ENCODE measurements at regions not wholly inside any gene's neighbourhood (a gene's known extent, or its start where the extent isn't known, plus 50 kb on each side); places are given as distances from the start of the nearest gene placed in this dataset.

DNA sequence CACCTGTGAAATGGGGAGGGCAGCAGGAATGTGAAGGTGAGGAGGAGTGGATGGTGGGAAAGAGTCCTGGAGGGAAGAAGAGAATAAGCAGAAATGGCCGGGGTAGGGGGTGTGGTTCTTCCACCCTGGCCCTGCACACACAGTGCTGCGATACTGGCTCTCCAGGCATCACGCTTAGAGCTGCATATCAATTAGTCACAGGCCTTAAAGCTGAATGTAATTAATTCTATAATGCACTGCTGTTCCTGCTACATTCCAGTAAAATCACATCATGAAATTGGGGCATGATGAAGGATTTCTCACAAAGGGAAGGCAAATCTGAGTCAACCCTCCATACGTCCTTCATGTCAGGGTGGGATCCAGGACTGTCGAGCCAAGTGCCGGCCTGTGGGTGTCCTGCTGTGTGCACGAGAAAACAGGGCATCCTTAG is 566.1 kb downstream of the BCL11B start:
- TF ChIP-seq, protein P1, sequence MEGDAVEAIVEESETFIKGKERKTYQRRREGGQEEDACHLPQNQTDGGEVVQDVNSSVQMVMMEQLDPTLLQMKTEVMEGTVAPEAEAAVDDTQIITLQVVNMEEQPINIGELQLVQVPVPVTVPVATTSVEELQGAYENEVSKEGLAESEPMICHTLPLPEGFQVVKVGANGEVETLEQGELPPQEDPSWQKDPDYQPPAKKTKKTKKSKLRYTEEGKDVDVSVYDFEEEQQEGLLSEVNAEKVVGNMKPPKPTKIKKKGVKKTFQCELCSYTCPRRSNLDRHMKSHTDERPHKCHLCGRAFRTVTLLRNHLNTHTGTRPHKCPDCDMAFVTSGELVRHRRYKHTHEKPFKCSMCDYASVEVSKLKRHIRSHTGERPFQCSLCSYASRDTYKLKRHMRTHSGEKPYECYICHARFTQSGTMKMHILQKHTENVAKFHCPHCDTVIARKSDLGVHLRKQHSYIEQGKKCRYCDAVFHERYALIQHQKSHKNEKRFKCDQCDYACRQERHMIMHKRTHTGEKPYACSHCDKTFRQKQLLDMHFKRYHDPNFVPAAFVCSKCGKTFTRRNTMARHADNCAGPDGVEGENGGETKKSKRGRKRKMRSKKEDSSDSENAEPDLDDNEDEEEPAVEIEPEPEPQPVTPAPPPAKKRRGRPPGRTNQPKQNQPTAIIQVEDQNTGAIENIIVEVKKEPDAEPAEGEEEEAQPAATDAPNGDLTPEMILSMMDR (IDR thresholded peaks at IDR 0.05; ENCODE audit: poor library complexity, severe bottlenecking) = no peak
- no peak for TF ChIP-seq SMC3 (conservative IDR thresholded peaks at IDR 0.05; ENCODE audit: poor library complexity)
- TF ChIP-seq TAF1 (IDR thresholded peaks at IDR 0.05; ENCODE audit: low read depth) = no peak
- TF ChIP-seq RAD21 (conservative IDR thresholded peaks at IDR 0.05) = no peak
- TF ChIP-seq MXI1 (conservative IDR thresholded peaks at IDR 0.05; ENCODE audit: poor library complexity, severe bottlenecking) = no peak
- no peak for TF ChIP-seq EZH2 (IDR thresholded peaks at IDR 0.05; ENCODE audit: borderline replicate concordance, insufficient read depth, low read length, poor library complexity, severe bottlenecking)
- no peak for TF ChIP-seq POLR2AphosphoS5 (IDR thresholded peaks at IDR 0.05)

All from neural cell (in vitro differentiated cells).